ENCODE measurements at regions not wholly inside any gene's neighbourhood (a gene's known extent, or its start where the extent isn't known, plus 50 kb on each side); places are given as distances from the start of the nearest gene placed in this dataset.

- TF ChIP-seq TAF1 (IDR thresholded peaks at IDR 0.05; ENCODE audit: borderline replicate concordance, insufficient read depth, low read length) (no peak), REST (IDR thresholded peaks at IDR 0.05; ENCODE audit: insufficient read depth in 1 of 2, low read depth in 2 of 2, low read length in 2 of 2) (no peak), POLR2AphosphoS5 (IDR thresholded peaks at IDR 0.05; ENCODE audit: low read depth, low read length) (no peak), SIN3A (IDR thresholded peaks at IDR 0.05; ENCODE audit: borderline replicate concordance, insufficient read depth, low read length) (no peak), FOXP2 (optimal IDR thresholded peaks at IDR 0.05; ENCODE audit: borderline replicate concordance, extremely low read depth, extremely low read length, insufficient read depth) (no peak)
Measured at GRCh38 chr1:29487291-29487690, 251.0 kb downstream of the PTPRU start.

GRCh38 chr1:29485096-29485925, 249.0 kb downstream of the PTPRU start:
- no peak for TF ChIP-seq TAF1 (IDR thresholded peaks at IDR 0.05; ENCODE audit: borderline replicate concordance, insufficient read depth, low read length)
- no peak for TF ChIP-seq REST (IDR thresholded peaks at IDR 0.05; ENCODE audit: insufficient read depth in 1 of 2, low read depth in 2 of 2, low read length in 2 of 2)
- TF ChIP-seq SIN3A (IDR thresholded peaks at IDR 0.05; ENCODE audit: borderline replicate concordance, insufficient read depth, low read length), result no peak
- no peak for TF ChIP-seq FOXP2 (optimal IDR thresholded peaks at IDR 0.05; ENCODE audit: borderline replicate concordance, extremely low read depth, extremely low read length, insufficient read depth)
- no peak for TF ChIP-seq POLR2AphosphoS5 (IDR thresholded peaks at IDR 0.05; ENCODE audit: low read depth, low read length)

- TF ChIP-seq POLR2AphosphoS5 (IDR thresholded peaks at IDR 0.05; ENCODE audit: low read depth, low read length) (no peak), REST (IDR thresholded peaks at IDR 0.05; ENCODE audit: insufficient read depth in 1 of 2, low read depth in 2 of 2, low read length in 2 of 2) (no peak), SIN3A (IDR thresholded peaks at IDR 0.05; ENCODE audit: borderline replicate concordance, insufficient read depth, low read length) (no peak), TAF1 (IDR thresholded peaks at IDR 0.05; ENCODE audit: borderline replicate concordance, insufficient read depth, low read length) (no peak), FOXP2 (optimal IDR thresholded peaks at IDR 0.05; ENCODE audit: borderline replicate concordance, extremely low read depth, extremely low read length, insufficient read depth) (no peak)
Measured at GRCh38 chr1:29482991-29483390, 246.7 kb downstream of the PTPRU start.

- no peak for TF ChIP-seq TAF1 (IDR thresholded peaks at IDR 0.05; ENCODE audit: borderline replicate concordance, insufficient read depth, low read length)
- TF ChIP-seq POLR2AphosphoS5 (IDR thresholded peaks at IDR 0.05; ENCODE audit: low read depth, low read length), result no peak
- TF ChIP-seq REST (IDR thresholded peaks at IDR 0.05; ENCODE audit: insufficient read depth in 1 of 2, low read depth in 2 of 2, low read length in 2 of 2), result no peak
- TF ChIP-seq FOXP2 (optimal IDR thresholded peaks at IDR 0.05; ENCODE audit: borderline replicate concordance, extremely low read depth, extremely low read length, insufficient read depth), result no peak
- TF ChIP-seq SIN3A (IDR thresholded peaks at IDR 0.05; ENCODE audit: borderline replicate concordance, insufficient read depth, low read length), result no peak
Measured at GRCh38 chr1:29482064-29482463, 245.7 kb downstream of the PTPRU start.

Measured in PFSK-1 (cell line).